Endodermal cell (in vitro differentiated cells): ENCODE measurements at regions not wholly inside any gene's neighbourhood (a gene's known extent, or its start where the extent isn't known, plus 50 kb on each side); places are given as distances from the start of the nearest gene placed in this dataset.

ENCODE experiments used
- DNase-seq: peaks from one replicate; pipeline ENCODE4 v3.0.0-alpha.2; 2017
- H3K27ac ChIP-seq: 2 replicates; pipeline ENCODE4 v1.5.1; 2013; ENCODE audit warnings: mild to moderate bottlenecking, low read depth, low read length, moderate library complexity
- H3K27me3 ChIP-seq: 2 replicates; pipeline ENCODE4 v1.6.1; 2013; ENCODE audit warnings: mild to moderate bottlenecking, low read length, moderate library complexity; ENCODE audit not compliant: insufficient read depth, control insufficient read depth, poor library complexity, severe bottlenecking
- H3K36me3 ChIP-seq: 2 replicates; pipeline ENCODE4 v1.7.0; 2013; ENCODE audit warnings: mild to moderate bottlenecking, low read length, moderate library complexity; ENCODE audit not compliant: control insufficient read depth, insufficient read depth
- H3K4me1 ChIP-seq: one replicate; pipeline ENCODE4 v1.7.0; 2013; ENCODE audit warnings: low read length; ENCODE audit not compliant: control insufficient read depth, insufficient read depth
- H3K4me3 ChIP-seq: 2 replicates; pipeline ENCODE4 v1.5.1; 2013; ENCODE audit warnings: mild to moderate bottlenecking, low read length, moderate library complexity
- H3K9ac ChIP-seq: 2 replicates; pipeline ENCODE4 v1.6.1; 2013; ENCODE audit warnings: mild to moderate bottlenecking, low read length, moderate library complexity; ENCODE audit not compliant: poor library complexity, severe bottlenecking; ENCODE audit errors: extremely low read depth
- H3K9me3 ChIP-seq: 2 replicates; pipeline ENCODE4 v1.6.1; 2013; ENCODE audit warnings: mild to moderate bottlenecking, low read length, moderate library complexity; ENCODE audit not compliant: control insufficient read depth
- H3K27ac Mint-ChIP-seq: 2 replicates; pipeline ENCODE4 v1.8.0; 2020; ENCODE audit warnings: mixed read lengths
- H3K27me3 Mint-ChIP-seq: 2 replicates; pipeline ENCODE4 v1.8.0; 2021; ENCODE audit warnings: mild to moderate bottlenecking, mixed read lengths; ENCODE audit not compliant: insufficient read depth
- H3K36me3 Mint-ChIP-seq: 2 replicates; pipeline ENCODE4 v1.8.0; 2020; ENCODE audit warnings: low read depth, mixed read lengths
- H3K4me1 Mint-ChIP-seq: 2 replicates; pipeline ENCODE4 v1.8.0; 2020; ENCODE audit warnings: mixed read lengths
- H3K4me3 Mint-ChIP-seq: 2 replicates; pipeline ENCODE4 v1.8.0; 2020; ENCODE audit warnings: mild to moderate bottlenecking, moderate library complexity, mixed read lengths
- H3K9me3 Mint-ChIP-seq: 2 replicates; pipeline ENCODE4 v1.8.0; 2020; ENCODE audit warnings: mild to moderate bottlenecking, mixed read lengths
- WGBS, 2 experiments: methylation state at CpG; one replicate each; pipeline versions ENCODE4 v1.1.5 to v1.1.7; 2013; ENCODE audit warnings: missing lambda C conversion rate in 2 of 2, mixed read lengths in 1 of 2; ENCODE audit not compliant: insufficient coverage in 1 of 2, insufficient read length in 1 of 2; 5-methylcytosine and 5-hydroxymethylcytosine counted together
- TF ChIP-seq, protein P1 (sequence below): fragments of 200-600 bp; sonication (generic); conservative IDR thresholded peaks from 2 replicates; pipeline ENCODE4 v1.5.0; 2021; ENCODE audit warnings: antibody characterized with exemption, mild to moderate bottlenecking

DNA sequence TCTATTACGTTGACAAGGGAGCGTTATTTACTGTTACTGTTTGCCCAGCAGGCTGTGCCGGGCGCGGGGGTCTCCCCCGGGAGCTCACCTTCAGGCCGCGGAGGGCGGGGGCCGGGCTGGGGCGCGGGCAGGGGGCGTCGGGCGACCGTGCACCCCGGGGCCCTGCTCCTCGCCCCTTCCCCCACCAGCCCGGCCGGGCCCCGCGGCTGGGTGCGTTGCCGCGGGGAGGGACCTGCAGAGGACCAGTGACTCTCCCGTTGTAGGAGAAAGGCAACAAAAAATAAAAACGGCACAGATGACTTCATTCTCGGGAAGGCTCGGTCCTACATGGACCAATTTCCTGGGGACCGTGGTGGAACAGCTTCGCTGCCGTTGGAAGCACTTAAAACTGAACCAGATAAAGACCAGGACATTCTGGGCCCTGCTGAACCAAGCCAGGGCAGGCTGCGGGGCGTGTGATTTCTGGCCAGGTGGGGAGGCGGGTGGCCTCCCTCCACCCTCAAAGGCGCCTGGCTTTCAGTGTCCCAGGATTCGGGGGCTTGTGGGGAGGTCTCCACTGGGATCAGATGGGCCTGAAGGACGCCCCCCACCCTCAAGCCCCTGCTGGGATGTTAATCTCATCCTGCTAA is 57.4 kb downstream of the IGLL1 start:
- Histone ChIP-seq H3K36me3 (no peaks in the 10 kb centered on the region), H3K9me3 (no peaks in the 10 kb centered on the region), H3K4me3 (no peak overlapping the region), H3K9ac (peak overlapping the region; percentile 30), H3K27me3 (no peaks in the 10 kb centered on the region), H3K27ac (peak overlapping the region; percentile 100), H3K4me1 (peaks cover 17% of the 10 kb centered on the region)
- peak overlapping the region; percentile 94 for H3K27ac Mint-ChIP-seq
- H3K4me3 Mint-ChIP-seq = peak overlapping the region; percentile 47
- peaks cover 25% of the 10 kb centered on the region for H3K27me3 Mint-ChIP-seq
- peaks cover 26% of the 10 kb centered on the region for H3K4me1 Mint-ChIP-seq
- H3K9me3 Mint-ChIP-seq = no peaks in the 10 kb centered on the region
- TF ChIP-seq, protein P1, sequence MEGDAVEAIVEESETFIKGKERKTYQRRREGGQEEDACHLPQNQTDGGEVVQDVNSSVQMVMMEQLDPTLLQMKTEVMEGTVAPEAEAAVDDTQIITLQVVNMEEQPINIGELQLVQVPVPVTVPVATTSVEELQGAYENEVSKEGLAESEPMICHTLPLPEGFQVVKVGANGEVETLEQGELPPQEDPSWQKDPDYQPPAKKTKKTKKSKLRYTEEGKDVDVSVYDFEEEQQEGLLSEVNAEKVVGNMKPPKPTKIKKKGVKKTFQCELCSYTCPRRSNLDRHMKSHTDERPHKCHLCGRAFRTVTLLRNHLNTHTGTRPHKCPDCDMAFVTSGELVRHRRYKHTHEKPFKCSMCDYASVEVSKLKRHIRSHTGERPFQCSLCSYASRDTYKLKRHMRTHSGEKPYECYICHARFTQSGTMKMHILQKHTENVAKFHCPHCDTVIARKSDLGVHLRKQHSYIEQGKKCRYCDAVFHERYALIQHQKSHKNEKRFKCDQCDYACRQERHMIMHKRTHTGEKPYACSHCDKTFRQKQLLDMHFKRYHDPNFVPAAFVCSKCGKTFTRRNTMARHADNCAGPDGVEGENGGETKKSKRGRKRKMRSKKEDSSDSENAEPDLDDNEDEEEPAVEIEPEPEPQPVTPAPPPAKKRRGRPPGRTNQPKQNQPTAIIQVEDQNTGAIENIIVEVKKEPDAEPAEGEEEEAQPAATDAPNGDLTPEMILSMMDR = no peak
- H3K36me3 Mint-ChIP-seq = no peaks in the 10 kb centered on the region
- WGBS, 2 experiments = 14 to 15% methylated on average over 25 to 38 of the region's 38 CpGs
- no peak for DNase-seq

DNA sequence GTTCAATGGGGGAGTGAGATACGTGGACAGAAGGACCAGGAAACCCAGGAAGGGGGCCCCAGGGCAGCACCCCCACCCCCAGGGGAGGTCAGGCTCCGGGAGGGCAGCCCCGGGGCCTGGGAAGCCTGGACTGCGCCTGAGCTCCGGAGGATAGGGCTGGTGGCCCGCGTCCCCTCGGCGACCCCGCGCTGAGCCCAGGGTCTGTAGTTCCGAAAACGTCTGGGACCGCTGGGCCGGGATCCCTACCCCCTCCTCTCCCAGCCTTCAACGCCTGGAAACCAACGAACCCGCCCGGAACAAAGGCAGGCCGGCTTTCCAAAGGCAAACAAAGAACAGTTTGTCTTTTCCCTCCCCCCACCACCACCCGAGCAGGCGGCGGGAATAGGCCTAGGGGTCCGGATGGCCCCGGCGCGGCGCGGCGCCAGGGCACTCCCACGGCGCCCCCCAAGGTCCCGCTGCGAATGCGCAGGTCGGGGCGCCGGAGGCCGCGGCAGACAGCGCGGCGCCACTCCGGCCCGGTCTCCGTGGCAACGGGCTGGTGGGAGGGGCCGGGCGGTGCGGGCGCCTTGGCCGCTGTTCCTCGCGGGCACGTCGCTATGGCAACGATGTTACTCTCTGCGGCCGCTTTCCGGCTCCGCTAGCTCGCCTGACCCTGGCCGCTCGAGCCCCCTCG is 58.5 kb downstream of the IGLL1 start:
- Mint-ChIP-seq H3K27ac (peak overlapping the region; percentile 97), H3K4me1 (peaks cover 26% of the 10 kb centered on the region), H3K27me3 (peaks cover 16% of the 10 kb centered on the region), H3K36me3 (no peaks in the 10 kb centered on the region), H3K9me3 (no peaks in the 10 kb centered on the region), H3K4me3 (peak overlapping the region; percentile 47)
- Histone ChIP-seq H3K4me1 (peaks cover 17% of the 10 kb centered on the region), H3K4me3 (peak overlapping the region; percentile 42), H3K9ac (peak overlapping the region; percentile 87), H3K9me3 (no peaks in the 10 kb centered on the region), H3K36me3 (no peaks in the 10 kb centered on the region), H3K27ac (peak overlapping the region; percentile 100), H3K27me3 (no peaks in the 10 kb centered on the region)
- TF ChIP-seq, protein P1 = peak; percentile 47
- 1 to 2% methylated on average over 17 to 65 of the region's 65 CpGs for WGBS, 2 experiments
- DNase-seq = peak; percentile 97

DNA sequence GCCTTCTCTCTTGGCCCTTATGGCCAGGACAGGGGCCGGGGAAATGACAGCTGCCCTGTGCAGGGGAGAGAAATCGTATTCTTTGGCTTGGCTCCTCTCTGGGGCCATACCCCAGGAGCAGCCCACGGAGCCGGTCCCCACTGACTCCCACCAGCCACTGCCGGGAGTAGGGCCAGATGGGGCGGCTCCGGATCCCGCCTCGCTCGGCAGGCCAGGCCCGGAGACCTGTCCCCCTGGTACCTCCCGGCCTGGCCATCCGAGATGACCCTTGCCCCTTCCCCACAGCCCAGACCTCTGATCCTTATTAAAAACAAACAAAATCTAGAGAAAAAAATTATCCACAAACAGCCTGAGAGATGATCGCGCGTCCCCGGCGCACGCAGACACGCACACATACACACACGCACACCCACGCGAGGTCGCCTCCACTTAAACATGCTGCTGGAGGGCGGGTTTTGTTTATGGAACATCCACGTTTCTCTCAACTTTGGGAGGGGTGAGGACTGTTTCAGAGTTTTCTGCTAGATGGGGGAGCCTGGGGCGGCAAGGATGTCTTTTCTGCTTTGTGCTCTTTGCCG is 59.1 kb downstream of the IGLL1 start:
- peaks cover 26% of the 10 kb centered on the region for H3K4me1 Mint-ChIP-seq
- peak overlapping the region; percentile 97 for H3K27ac Mint-ChIP-seq
- WGBS, 2 experiments = 68 to 74% methylated on average over 5 to 28 of the region's 28 CpGs
- Histone ChIP-seq H3K9me3 (no peaks in the 10 kb centered on the region), H3K9ac (peak overlapping the region; percentile 87), H3K27ac (peak overlapping the region; percentile 100), H3K36me3 (no peaks in the 10 kb centered on the region), H3K4me3 (peak overlapping the region; percentile 42), H3K27me3 (no peaks in the 10 kb centered on the region), H3K4me1 (peaks cover 17% of the 10 kb centered on the region)
- H3K36me3 Mint-ChIP-seq = no peaks in the 10 kb centered on the region
- H3K4me3 Mint-ChIP-seq = peak overlapping the region; percentile 47
- no peaks in the 10 kb centered on the region for H3K9me3 Mint-ChIP-seq
- peaks cover 12% of the 10 kb centered on the region for H3K27me3 Mint-ChIP-seq
- TF ChIP-seq, protein P1 = no peak
- DNase-seq = no peak
